OCI-M2 (cell line): ENCODE measurements at regions not wholly inside any gene's neighbourhood (a gene's known extent, or its start where the extent isn't known, plus 50 kb on each side); places are given as distances from the start of the nearest gene placed in this dataset.

Source experiments
- DNase-seq: peaks from one replicate; lab custom pipeline; 2025; ENCODE audit not compliant: unreplicated experiment; lab: John Stamatoyannopoulos, UW

GRCh38 chr6:165229216-165229615, 80.2 kb downstream of the C6orf118 start:
- DNase-seq, result no peak

- DNase-seq, result no peak
Observed at GRCh38 chr6:165227644-165228329, 81.6 kb downstream of the C6orf118 start.

- no peak for DNase-seq
Observed at GRCh38 chr6:165223736-165224135, 85.7 kb downstream of the C6orf118 start.

- no peak for DNase-seq
Observed at GRCh38 chr6:165223101-165223500, 86.3 kb downstream of the C6orf118 start.

GRCh38 chr6:165222315-165223025, 86.9 kb downstream of the C6orf118 start:
- DNase-seq, result no peak

- DNase-seq, result no peak
Observed at GRCh38 chr6:165220045-165220444, 89.4 kb downstream of the C6orf118 start.

GRCh38 chr6:165219629-165220028, 89.8 kb downstream of the C6orf118 start:
- no peak for DNase-seq

GRCh38 chr6:165218829-165219228, 90.6 kb downstream of the C6orf118 start:
- no peak for DNase-seq

GRCh38 chr6:165206798-165207197, 102.6 kb downstream of the C6orf118 start:
- no peak for DNase-seq

GRCh38 chr6:165205632-165206031, 103.8 kb downstream of the C6orf118 start:
- no peak for DNase-seq

- no peak for DNase-seq
Observed at GRCh38 chr6:165204807-165205545, 104.4 kb downstream of the C6orf118 start.

GRCh38 chr6:165200178-165200577, 109.2 kb downstream of the C6orf118 start:
- no peak for DNase-seq

GRCh38 chr6:165191461-165191860, 117.9 kb downstream of the C6orf118 start:
- no peak for DNase-seq

- DNase-seq, result no peak
Observed at GRCh38 chr6:165186441-165187205, 122.8 kb downstream of the C6orf118 start.

GRCh38 chr6:165186041-165186440, 123.4 kb downstream of the C6orf118 start:
- no peak for DNase-seq

- DNase-seq, result no peak
Observed at GRCh38 chr6:165184192-165184979, 125.0 kb downstream of the C6orf118 start.

- DNase-seq, result no peak
Observed at GRCh38 chr6:165183496-165184140, 125.8 kb downstream of the C6orf118 start.

- no peak for DNase-seq
Observed at GRCh38 chr6:165183071-165183470, 126.3 kb downstream of the C6orf118 start.

GRCh38 chr6:165181951-165182414, 127.4 kb downstream of the C6orf118 start:
- DNase-seq, result no peak

GRCh38 chr6:165178056-165178455, 131.3 kb downstream of the C6orf118 start:
- DNase-seq, result no peak
